GM12865 (cell line): ENCODE measurements at regions not wholly inside any gene's neighbourhood (a gene's known extent, or its start where the extent isn't known, plus 50 kb on each side); places are given as distances from the start of the nearest gene placed in this dataset.

Experiments
- DNase-seq: peaks from one replicate; pipeline ENCODE4 v3.0.0; 2010; ENCODE audit warnings: low read depth
- H3K4me3 ChIP-seq: 2 replicates; pipeline ENCODE4 v1.5.1; 2011; ENCODE audit warnings: mild to moderate bottlenecking, low read depth, low read length, control low read depth
- TF ChIP-seq, protein P1 (sequence below): IDR thresholded peaks from 2 replicates; pipeline ENCODE4 v1.5.1; 2011; ENCODE audit warnings: low read length, control low read depth, low read depth, inconsistent platforms; ENCODE audit not compliant: insufficient read depth; ENCODE audit errors: missing control alignments

DNA sequence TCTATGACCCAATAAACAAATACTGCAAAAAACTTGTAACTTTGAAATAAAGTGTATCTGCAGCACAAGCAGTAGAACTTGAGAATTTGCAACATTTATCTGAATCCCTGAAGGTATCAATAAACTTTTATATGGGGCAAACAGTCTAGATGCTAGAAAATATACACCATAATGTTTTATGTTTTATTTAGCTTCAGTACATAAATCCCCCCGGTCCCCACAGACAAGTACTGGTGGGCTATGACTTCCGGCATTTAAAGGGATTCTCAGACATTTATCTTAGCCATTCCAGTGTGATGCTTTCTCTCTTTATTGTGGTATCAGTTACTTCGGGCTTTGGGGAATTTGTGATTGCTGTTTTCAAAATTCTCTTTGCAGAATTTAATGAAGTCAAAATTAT lies 390.4 kb downstream of the SIPA1L2 start:
- TF ChIP-seq, protein P1, sequence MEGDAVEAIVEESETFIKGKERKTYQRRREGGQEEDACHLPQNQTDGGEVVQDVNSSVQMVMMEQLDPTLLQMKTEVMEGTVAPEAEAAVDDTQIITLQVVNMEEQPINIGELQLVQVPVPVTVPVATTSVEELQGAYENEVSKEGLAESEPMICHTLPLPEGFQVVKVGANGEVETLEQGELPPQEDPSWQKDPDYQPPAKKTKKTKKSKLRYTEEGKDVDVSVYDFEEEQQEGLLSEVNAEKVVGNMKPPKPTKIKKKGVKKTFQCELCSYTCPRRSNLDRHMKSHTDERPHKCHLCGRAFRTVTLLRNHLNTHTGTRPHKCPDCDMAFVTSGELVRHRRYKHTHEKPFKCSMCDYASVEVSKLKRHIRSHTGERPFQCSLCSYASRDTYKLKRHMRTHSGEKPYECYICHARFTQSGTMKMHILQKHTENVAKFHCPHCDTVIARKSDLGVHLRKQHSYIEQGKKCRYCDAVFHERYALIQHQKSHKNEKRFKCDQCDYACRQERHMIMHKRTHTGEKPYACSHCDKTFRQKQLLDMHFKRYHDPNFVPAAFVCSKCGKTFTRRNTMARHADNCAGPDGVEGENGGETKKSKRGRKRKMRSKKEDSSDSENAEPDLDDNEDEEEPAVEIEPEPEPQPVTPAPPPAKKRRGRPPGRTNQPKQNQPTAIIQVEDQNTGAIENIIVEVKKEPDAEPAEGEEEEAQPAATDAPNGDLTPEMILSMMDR, result no peak
- no peak overlapping the region for H3K4me3 ChIP-seq
- no peak for DNase-seq

DNA sequence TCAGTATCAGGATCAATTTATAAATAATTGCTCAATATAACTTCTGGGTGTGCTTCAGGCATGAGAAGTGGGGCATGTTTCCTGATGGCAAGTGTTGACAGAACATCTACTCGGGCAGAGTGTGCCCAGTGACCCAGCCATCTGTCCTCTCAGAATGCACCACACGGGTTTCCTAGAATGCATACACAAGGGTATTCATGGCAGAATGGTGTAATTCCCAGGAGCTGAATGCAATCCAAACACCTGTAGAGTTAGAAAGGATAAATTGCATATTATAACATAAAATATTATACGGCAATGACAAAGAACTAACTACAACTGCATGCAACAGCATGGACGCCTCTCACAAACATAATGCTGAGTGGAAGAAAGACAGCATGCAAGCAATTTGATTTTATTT lies 391.9 kb downstream of the SIPA1L2 start:
- TF ChIP-seq, protein P1, result no peak
- DNase-seq, result no peak
- no peak overlapping the region for H3K4me3 ChIP-seq

DNA sequence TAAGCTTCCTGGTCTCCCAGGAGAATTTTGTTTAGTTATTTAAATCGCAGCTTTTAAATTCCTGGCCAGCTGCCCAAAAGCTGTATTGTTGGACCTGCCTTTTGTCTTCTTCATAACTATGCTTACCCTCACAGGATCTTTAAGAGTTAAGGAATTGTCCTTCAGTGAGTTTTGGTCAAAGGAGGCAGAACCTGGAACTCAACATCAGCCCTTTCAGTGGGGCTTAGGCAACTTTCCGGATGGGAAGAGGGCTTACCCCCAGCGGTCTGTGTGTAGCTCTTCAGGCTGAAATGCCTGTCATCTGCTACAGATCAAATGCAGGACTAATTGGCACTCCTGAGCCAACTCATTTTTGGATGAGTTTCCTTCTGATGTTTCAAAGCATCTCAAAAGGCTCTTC lies 402.6 kb downstream of the SIPA1L2 start:
- TF ChIP-seq, protein P1, result no peak
- no peak overlapping the region for H3K4me3 ChIP-seq
- DNase-seq, result no peak

DNA sequence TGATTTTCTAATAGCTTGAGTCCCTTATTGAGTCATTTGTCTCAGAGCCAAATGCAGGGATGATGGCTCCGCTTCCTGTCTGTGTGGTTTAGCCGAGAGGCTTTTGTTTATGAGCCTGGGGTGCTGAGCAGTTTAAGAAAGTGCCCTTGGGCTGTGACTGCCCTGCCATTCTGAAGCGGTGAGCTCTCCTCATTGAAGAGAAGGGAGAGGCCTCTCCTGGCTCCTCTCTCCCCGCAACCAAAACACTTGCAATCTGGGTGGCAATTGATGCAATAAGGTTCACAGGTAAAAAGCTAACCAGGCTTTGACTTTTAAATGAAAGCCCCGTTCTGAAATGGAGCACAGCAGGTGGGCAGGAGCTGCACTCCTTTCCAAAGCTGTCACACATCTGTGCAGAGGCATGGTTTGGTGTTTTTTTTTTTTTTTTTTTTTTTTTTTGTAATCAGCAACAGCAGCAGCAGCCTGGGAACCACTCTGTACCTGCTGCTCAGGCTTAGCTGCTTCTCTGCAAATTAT lies 403.7 kb downstream of the SIPA1L2 start:
- TF ChIP-seq, protein P1, result no peak
- DNase-seq, result peak; percentile 29
- H3K4me3 ChIP-seq, result no peak overlapping the region

DNA sequence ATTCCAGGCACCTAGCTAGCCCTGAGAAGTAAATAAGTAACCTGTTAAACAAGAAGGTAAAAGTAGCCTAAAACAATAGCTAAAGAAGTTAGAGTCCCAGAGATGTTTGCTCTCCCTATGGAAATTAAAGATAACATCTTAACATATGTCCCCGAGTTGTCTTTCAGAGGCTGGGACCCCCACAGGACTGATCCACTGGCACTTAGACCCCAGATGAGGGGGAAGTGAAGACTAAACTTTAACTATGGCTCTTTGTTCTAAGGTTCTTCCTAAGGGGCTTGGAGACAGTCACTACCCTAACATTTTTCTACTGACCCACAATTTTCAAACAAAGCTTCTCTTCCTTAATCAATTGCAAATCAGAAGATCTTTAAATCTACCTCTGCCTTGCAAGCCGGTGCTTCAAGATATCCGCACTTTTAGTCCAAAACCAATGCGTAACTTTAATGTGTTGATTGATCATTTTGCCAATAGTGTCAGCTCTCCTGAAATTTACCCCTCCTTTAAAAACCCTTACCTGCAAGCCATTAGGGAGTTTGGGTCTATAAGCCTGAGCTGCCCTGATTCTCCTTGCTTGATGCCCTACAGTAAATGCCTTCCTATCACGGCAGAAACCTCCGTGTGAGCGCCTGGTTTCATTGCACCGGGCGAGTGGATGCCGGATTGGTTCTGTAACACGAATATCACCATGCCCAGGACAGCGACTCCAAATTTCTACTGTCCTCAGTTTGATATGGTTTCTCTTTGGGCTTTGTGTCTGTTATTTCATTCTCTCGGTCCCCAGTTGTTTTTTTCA lies 404.4 kb downstream of the SIPA1L2 start:
- TF ChIP-seq, protein P1, result no peak
- no peak overlapping the region for H3K4me3 ChIP-seq

DNA sequence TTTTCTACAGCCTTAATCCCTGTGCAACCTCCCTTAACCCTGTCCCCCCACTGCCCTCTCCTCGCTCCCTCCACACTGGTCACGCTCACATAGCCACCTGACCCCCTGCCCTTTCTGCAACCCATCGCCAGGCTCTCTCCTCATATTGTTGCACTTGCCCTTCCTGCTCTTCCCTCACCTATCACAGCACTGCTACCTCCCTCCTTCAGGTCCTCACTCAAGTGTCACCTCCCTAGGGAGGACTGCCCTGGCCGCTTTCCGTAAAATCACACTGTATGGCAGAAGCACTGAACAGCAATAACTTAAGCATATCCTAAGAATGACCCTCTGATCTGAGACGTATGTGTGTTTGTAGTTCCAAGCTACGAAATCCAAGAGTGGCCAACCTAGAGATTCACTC lies 406.0 kb downstream of the SIPA1L2 start:
- H3K4me3 ChIP-seq, result no peak overlapping the region
- TF ChIP-seq, protein P1, result no peak

More for the DNA sequence above, 404.4 kb downstream of the SIPA1L2 start:
- no peak for DNase-seq

More for the DNA sequence above, 406.0 kb downstream of the SIPA1L2 start:
- DNase-seq, result no peak
